IMR-90 (cell line): ENCODE measurements at regions not wholly inside any gene's neighbourhood (a gene's known extent, or its start where the extent isn't known, plus 50 kb on each side); places are given as distances from the start of the nearest gene placed in this dataset.

ENCODE experiments used
- ATAC-seq: fragments of 200-7000 bp; cut with Tn5 transposase; 2 replicates; pipeline ENCODE4 v1.9.1; 2020; ENCODE audit warnings: low read depth, mild to moderate bottlenecking, moderate library complexity
- BruUV-seq: library from RNA; stranded (reverse); fragments of 400-500 nt; replicated peaks from 2 replicates; lab custom pipeline; 2021; lab: Mats Ljungman, UMichigan
- CTCF ChIA-PET: fragments of 300-600 bp; formaldehyde crosslinking; extraction: SDS; loops from one replicate; lab custom pipeline; 2021; ENCODE audit warnings: antibody characterized with exemption; lab: Yijun Ruan, JAX
- POLR2A ChIA-PET: fragments of 300-600 bp; sonication (Branson Sonifier 250); formaldehyde crosslinking; loops from one replicate; lab custom pipeline; 2022; ENCODE audit warnings: antibody characterized with exemption; ENCODE audit not compliant: unreplicated experiment; lab: Charles Lee
- DNase-seq: peaks from one replicate; pipeline ENCODE4 v3.0.0; 2013
- H2AFZ ChIP-seq: replicated peaks from 2 replicates; pipeline ENCODE3; 2013; ENCODE audit warnings: low read length, mild to moderate bottlenecking; ENCODE audit not compliant: poor library complexity
- H2AK5ac ChIP-seq: 2 replicates; pipeline ENCODE4 v1.6.1; 2013; ENCODE audit warnings: low read depth, low read length, inconsistent platforms
- H2AK9ac ChIP-seq: replicated peaks from 2 replicates; pipeline ENCODE3; 2013; ENCODE audit warnings: mild to moderate bottlenecking, low read depth, low read length, moderate library complexity; ENCODE audit not compliant: poor library complexity
- H2BK120ac ChIP-seq: 2 replicates; pipeline ENCODE4 v1.6.1; 2013; ENCODE audit warnings: low read depth, low read length, inconsistent platforms
- H2BK15ac ChIP-seq: 3 replicates; pipeline ENCODE4 v1.6.1; 2013; ENCODE audit warnings: low read depth, low read length, inconsistent platforms
- H2BK20ac ChIP-seq: 2 replicates; pipeline ENCODE4 v1.6.1; 2013; ENCODE audit warnings: low read depth, mild to moderate bottlenecking, inconsistent platforms, low read length, moderate library complexity
- H2BK5ac ChIP-seq: 2 replicates; pipeline ENCODE4 v1.6.1; 2013; ENCODE audit warnings: mild to moderate bottlenecking, low read depth, low read length, inconsistent platforms; ENCODE audit not compliant: poor library complexity, severe bottlenecking
- H3K14ac ChIP-seq: replicated peaks from 2 replicates; pipeline ENCODE4 v1.6.1; 2013; ENCODE audit warnings: low read depth, low read length, inconsistent platforms
- H3K18ac ChIP-seq: 2 replicates; pipeline ENCODE4 v1.6.1; 2013; ENCODE audit warnings: low read depth, low read length, control low read depth
- H3K23ac ChIP-seq: 2 replicates; pipeline ENCODE4 v1.6.1; 2013; ENCODE audit warnings: low read depth, low read length, inconsistent platforms
- H3K27ac ChIP-seq: 2 replicates; pipeline ENCODE4 v1.5.1; 2013; ENCODE audit warnings: mild to moderate bottlenecking, control low read depth, low read length; ENCODE audit not compliant: insufficient read depth
- H3K27me3 ChIP-seq: 2 replicates; pipeline ENCODE4 v1.6.1; 2013; ENCODE audit warnings: low read length; ENCODE audit not compliant: control insufficient read depth, insufficient read depth
- H3K36me3 ChIP-seq: 2 replicates; pipeline ENCODE4 v1.6.1; 2013; ENCODE audit warnings: low read length, mixed read lengths; ENCODE audit not compliant: control insufficient read depth, insufficient read depth
- H3K4ac ChIP-seq: 2 replicates; pipeline ENCODE4 v1.6.1; 2013; ENCODE audit warnings: low read depth, low read length, inconsistent platforms
- H3K4me1 ChIP-seq: 2 replicates; pipeline ENCODE4 v1.6.1; 2013; ENCODE audit warnings: low read length, mixed read lengths; ENCODE audit not compliant: control insufficient read depth, insufficient read depth
- H3K4me2 ChIP-seq: 2 replicates; pipeline ENCODE4 v1.6.1; 2013; ENCODE audit warnings: low read depth, mild to moderate bottlenecking, control low read depth, low read length, moderate library complexity
- H3K4me3 ChIP-seq: 2 replicates; pipeline ENCODE4 v1.5.1; 2013; ENCODE audit warnings: low read depth, mild to moderate bottlenecking, control low read depth, low read length, moderate library complexity; ENCODE audit not compliant: insufficient read depth
- H3K56ac ChIP-seq: 2 replicates; pipeline ENCODE4 v1.6.1; 2013; ENCODE audit warnings: low read length, inconsistent platforms; ENCODE audit not compliant: insufficient read depth; ENCODE audit errors: extremely low read depth
- H3K79me1 ChIP-seq, 2 experiments: 2 replicates each; pipeline ENCODE4 v1.6.1; 2013; ENCODE audit warnings: low read length in 2 of 2, inconsistent platforms in 1 of 2, low read depth in 1 of 2
- H3K9ac ChIP-seq: 2 replicates; pipeline ENCODE4 v1.6.1; 2013; ENCODE audit warnings: low read depth, low read length, control low read depth
- H3K9me1 ChIP-seq: 2 replicates; pipeline ENCODE4 v1.6.1; 2013; ENCODE audit warnings: low read length, inconsistent platforms; ENCODE audit not compliant: insufficient read depth
- H3K9me3 ChIP-seq: 2 replicates; pipeline ENCODE4 v1.6.1; 2013; ENCODE audit warnings: low read length; ENCODE audit not compliant: control insufficient read depth, insufficient read depth
- H4K20me1 ChIP-seq: 2 replicates; pipeline ENCODE4 v1.6.1; 2013; ENCODE audit warnings: low read length, inconsistent platforms; ENCODE audit not compliant: insufficient read depth
- H4K5ac ChIP-seq: 2 replicates; pipeline ENCODE4 v1.6.1; 2013; ENCODE audit warnings: mild to moderate bottlenecking, low read depth, low read length, control low read depth
- H4K8ac ChIP-seq, 2 experiments: 2 replicates each; pipeline ENCODE4 v1.6.1; 2013; ENCODE audit warnings: low read depth in 2 of 2, low read length in 2 of 2, control low read depth in 1 of 2, inconsistent platforms in 1 of 2
- H4K91ac ChIP-seq: 2 replicates; pipeline ENCODE4 v1.6.1; 2013; ENCODE audit warnings: low read depth, low read length, inconsistent platforms; ENCODE audit not compliant: insufficient read depth
- BHLHE40 ChIP-seq: fragments of 150-350 bp; IDR thresholded peaks from 2 replicates; pipeline ENCODE4 v1.6.1; 2016; ENCODE audit warnings: mild to moderate bottlenecking, low read depth, low read length
- CEBPB ChIP-seq: IDR thresholded peaks from 2 replicates; pipeline ENCODE4 v1.6.1; 2012; ENCODE audit warnings: low read depth, low read length, improper control_type of control experiment
- CHD1 ChIP-seq: IDR thresholded peaks from 2 replicates; pipeline ENCODE4 v1.6.1; 2012; ENCODE audit warnings: low read depth, low read length, improper control_type of control experiment
- CTCF ChIP-seq: conservative IDR thresholded peaks from 2 replicates; pipeline ENCODE4 v1.5.1; 2012; ENCODE audit warnings: mild to moderate bottlenecking, low read depth, low read length, improper control_type of control experiment
- FOS ChIP-seq: fragments of 150-350 bp; IDR thresholded peaks from 2 replicates; pipeline ENCODE4 v1.6.1; 2016; ENCODE audit warnings: low read depth, low read length
- MAFK ChIP-seq: IDR thresholded peaks from 2 replicates; pipeline ENCODE4 v1.6.1; 2012; ENCODE audit warnings: low read depth, low read length, improper control_type of control experiment
- MAZ ChIP-seq: IDR thresholded peaks from 2 replicates; pipeline ENCODE4 v1.6.1; 2012; ENCODE audit warnings: low read depth, mild to moderate bottlenecking, low read length, improper control_type of control experiment, moderate library complexity, borderline replicate concordance
- MXI1 ChIP-seq: IDR thresholded peaks from 2 replicates; pipeline ENCODE4 v1.6.1; 2012; ENCODE audit warnings: low read depth, mild to moderate bottlenecking, low read length, moderate library complexity, borderline replicate concordance
- NFE2L2 ChIP-seq: fragments of 150-350 bp; IDR thresholded peaks from 2 replicates; pipeline ENCODE4 v1.6.1; 2016; ENCODE audit warnings: low read depth, mild to moderate bottlenecking, low read length
- POLR2A ChIP-seq: IDR thresholded peaks from 2 replicates; pipeline ENCODE4 v1.6.1; 2012; ENCODE audit warnings: mild to moderate bottlenecking, low read depth, low read length
- RCOR1 ChIP-seq: IDR thresholded peaks from 2 replicates; pipeline ENCODE4 v1.6.1; 2012; ENCODE audit warnings: mild to moderate bottlenecking, low read length, improper control_type of control experiment; ENCODE audit not compliant: insufficient replicate concordance
- RFX5 ChIP-seq: IDR thresholded peaks from 2 replicates; pipeline ENCODE4 v1.8.0; 2012; ENCODE audit warnings: low read depth, mild to moderate bottlenecking, low read length, moderate library complexity
- SMC3 ChIP-seq: fragments of 150-350 bp; IDR thresholded peaks from 2 replicates; pipeline ENCODE4 v1.6.1; 2016; ENCODE audit warnings: low read depth, mild to moderate bottlenecking, antibody characterized with exemption, low read length, moderate library complexity
- WGBS, 2 experiments: methylation state at CpG; one replicate each; pipeline versions ENCODE4 v1.1.5 to v1.1.7; 2013; ENCODE audit warnings: missing lambda C conversion rate in 2 of 2; ENCODE audit not compliant: insufficient read length in 1 of 2; ENCODE audit errors: extremely low coverage in 2 of 2; 5-methylcytosine and 5-hydroxymethylcytosine counted together
- dilution Hi-C: fragments of 300-500 bp; cut with HindIII; formaldehyde crosslinking; loops from one replicate; pipeline ENCODE4 v1.14.3; 2018; ENCODE audit warnings: low sequenced_read_pairs; ENCODE audit not compliant: unreplicated experiment
- in situ Hi-C: fragments of 300-500 bp; cut with MboI; formaldehyde crosslinking; loops from 3 replicates; pipeline ENCODE4 v1.14.3; 2019; ENCODE audit warnings: low sequenced_read_pairs, inconsistent platforms, mixed read lengths
- intact Hi-C: fragments of 100-400 bp; cut with micrococcal nuclease; formaldehyde crosslinking; loops from 2 replicates; pipeline ENCODE4 v1.10.0; 2022
- TF ChIP-seq, protein P1 (sequence below): fragments of 150-350 bp; IDR thresholded peaks from 2 replicates; pipeline ENCODE4 v1.6.1; 2016; ENCODE audit warnings: low read depth, mild to moderate bottlenecking, low read length, moderate library complexity, borderline replicate concordance
- TF ChIP-seq, protein P2 (sequence below): fragments of 150-350 bp; IDR thresholded peaks from 2 replicates; pipeline ENCODE4 v1.6.1; 2017; ENCODE audit warnings: mild to moderate bottlenecking, antibody characterized with exemption, low read length, low read depth

GRCh38 chr2:239610457-239611221, 209.8 kb upstream of the HDAC4 start:
- H4K20me1 ChIP-seq: no peaks in the 10 kb centered on the region
- intact Hi-C loops: no loop called here
- H3K4ac ChIP-seq: no peak overlapping the region
- H3K14ac ChIP-seq: no peak overlapping the region
- ChIA-PET POLR2A (no interaction called here), CTCF (no interaction called here)
- H3K9ac ChIP-seq: no peak overlapping the region
- H4K8ac ChIP-seq: no peak overlapping the region
- H4K91ac ChIP-seq: no peak overlapping the region
- no peaks in the 10 kb centered on the region for H3K9me1 ChIP-seq
- H2BK5ac ChIP-seq: no peak overlapping the region
- DNase-seq (no peak), ATAC-seq (no peak)
- H3K56ac ChIP-seq: no peak overlapping the region
- H2BK20ac ChIP-seq: no peak overlapping the region
- no peak overlapping the region for H2AK5ac ChIP-seq
- H3K4me2 ChIP-seq: no peak overlapping the region
- H3K23ac ChIP-seq: no peak overlapping the region
- no peaks in the 10 kb centered on the region for H3K36me3 ChIP-seq
- no peak overlapping the region for H2AFZ ChIP-seq
- BruUV-seq: no TSS peak
- dilution Hi-C loops: no loop called here
- H3K79me1 ChIP-seq: no peaks in the 10 kb centered on the region
- in situ Hi-C loops: no loop called here
- no peak overlapping the region for H3K18ac ChIP-seq
- 40% methylated on average over 1 of the region's 9 CpGs; no CpG with 5 or more reads in 1 of the 2 experiments for WGBS, 2 experiments
- no peak overlapping the region for H2AK9ac ChIP-seq
- H3K27me3 ChIP-seq: no peaks in the 10 kb centered on the region
- H2BK15ac ChIP-seq: no peak overlapping the region
- no peak overlapping the region for H4K5ac ChIP-seq
- H3K4me3 ChIP-seq: no peak overlapping the region
- no peak overlapping the region for H2BK120ac ChIP-seq
- peaks cover 27% of the 10 kb centered on the region; the same call in 1 of the 2 replicates for H3K9me3 ChIP-seq
- no peak overlapping the region for H3K27ac ChIP-seq
- H3K4me1 ChIP-seq: no peaks in the 10 kb centered on the region
- TF ChIP-seq MXI1 (no peak), CHD1 (no peak), FOS (no peak), CEBPB (no peak), SMC3 (no peak), RCOR1 (no peak), CTCF (no peak), MAFK (no peak), MAZ (no peak), BHLHE40 (no peak), NFE2L2 (no peak), RFX5 (no peak), POLR2A (no peak)
- TF ChIP-seq, protein P1, sequence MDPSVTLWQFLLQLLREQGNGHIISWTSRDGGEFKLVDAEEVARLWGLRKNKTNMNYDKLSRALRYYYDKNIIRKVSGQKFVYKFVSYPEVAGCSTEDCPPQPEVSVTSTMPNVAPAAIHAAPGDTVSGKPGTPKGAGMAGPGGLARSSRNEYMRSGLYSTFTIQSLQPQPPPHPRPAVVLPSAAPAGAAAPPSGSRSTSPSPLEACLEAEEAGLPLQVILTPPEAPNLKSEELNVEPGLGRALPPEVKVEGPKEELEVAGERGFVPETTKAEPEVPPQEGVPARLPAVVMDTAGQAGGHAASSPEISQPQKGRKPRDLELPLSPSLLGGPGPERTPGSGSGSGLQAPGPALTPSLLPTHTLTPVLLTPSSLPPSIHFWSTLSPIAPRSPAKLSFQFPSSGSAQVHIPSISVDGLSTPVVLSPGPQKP: no peak
- TF ChIP-seq, protein P2, sequence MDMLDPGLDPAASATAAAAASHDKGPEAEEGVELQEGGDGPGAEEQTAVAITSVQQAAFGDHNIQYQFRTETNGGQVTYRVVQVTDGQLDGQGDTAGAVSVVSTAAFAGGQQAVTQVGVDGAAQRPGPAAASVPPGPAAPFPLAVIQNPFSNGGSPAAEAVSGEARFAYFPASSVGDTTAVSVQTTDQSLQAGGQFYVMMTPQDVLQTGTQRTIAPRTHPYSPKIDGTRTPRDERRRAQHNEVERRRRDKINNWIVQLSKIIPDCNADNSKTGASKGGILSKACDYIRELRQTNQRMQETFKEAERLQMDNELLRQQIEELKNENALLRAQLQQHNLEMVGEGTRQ: no peak
